GM12874 (cell line): ENCODE measurements at regions not wholly inside any gene's neighbourhood (a gene's known extent, or its start where the extent isn't known, plus 50 kb on each side); places are given as distances from the start of the nearest gene placed in this dataset.

Source experiments
- CTCF ChIP-seq: IDR thresholded peaks from 2 replicates; pipeline ENCODE4 v1.5.1; 2011; ENCODE audit warnings: low read depth, mild to moderate bottlenecking, control low read depth, low read length, moderate library complexity; ENCODE audit not compliant: insufficient read depth

GRCh38 chrX:1894740-1895139, 279.9 kb downstream of the ASMT start:
- no peak for TF ChIP-seq CTCF

GRCh38 chrX:1895583-1895982, 280.7 kb downstream of the ASMT start:
- TF ChIP-seq CTCF: no peak

- TF ChIP-seq CTCF: no peak
Observed at GRCh38 chrX:1899841-1900240, 285.0 kb downstream of the ASMT start.

GRCh38 chrX:1902901-1903235, 288.0 kb downstream of the ASMT start:
- no peak for TF ChIP-seq CTCF

- no peak for TF ChIP-seq CTCF
Observed at GRCh38 chrX:1903236-1903935, 288.5 kb downstream of the ASMT start.

- TF ChIP-seq CTCF: no peak
Observed at GRCh38 chrX:1904663-1905218, 289.9 kb downstream of the ASMT start.

GRCh38 chrX:1906028-1906427, 291.2 kb downstream of the ASMT start:
- no peak for TF ChIP-seq CTCF
